H9 (cell line): ENCODE measurements at regions not wholly inside any gene's neighbourhood (a gene's known extent, or its start where the extent isn't known, plus 50 kb on each side); places are given as distances from the start of the nearest gene placed in this dataset.

Experiments
- DNase-seq: peaks from one replicate; pipeline ENCODE4 v3.0.0-alpha.2; 2017
- H2AFZ ChIP-seq: one replicate; pipeline ENCODE4 v1.6.1; 2013; ENCODE audit warnings: mild to moderate bottlenecking, low read length, control low read depth, moderate library complexity
- H2AK5ac ChIP-seq: 2 replicates; pipeline ENCODE4 v1.6.1; 2013; ENCODE audit warnings: low read length, control low read depth, mixed read lengths; ENCODE audit not compliant: insufficient read length
- H2BK120ac ChIP-seq: one replicate; pipeline ENCODE4 v1.6.1; 2013; ENCODE audit warnings: low read depth, mild to moderate bottlenecking, low read length, control low read depth, inconsistent platforms; ENCODE audit not compliant: poor library complexity, severe bottlenecking
- H2BK12ac ChIP-seq: 2 replicates; pipeline ENCODE4 v1.6.1; 2013; ENCODE audit warnings: low read length, control low read depth, mixed read lengths, low read depth; ENCODE audit not compliant: insufficient read length
- H2BK15ac ChIP-seq: 2 replicates; pipeline ENCODE4 v1.6.1; 2013; ENCODE audit warnings: low read depth, low read length, control low read depth
- H2BK20ac ChIP-seq: one replicate; pipeline ENCODE4 v1.6.1; 2013; ENCODE audit warnings: low read depth, mild to moderate bottlenecking, low read length, control low read depth, inconsistent platforms; ENCODE audit not compliant: poor library complexity, severe bottlenecking
- H2BK5ac ChIP-seq: 2 replicates; pipeline ENCODE4 v1.6.1; 2013; ENCODE audit warnings: low read length, control low read depth, mixed read lengths; ENCODE audit not compliant: insufficient read length
- H3K14ac ChIP-seq: 2 replicates; pipeline ENCODE4 v1.6.1; 2013; ENCODE audit warnings: low read length, control low read depth; ENCODE audit not compliant: insufficient read depth
- H3K18ac ChIP-seq: 2 replicates; pipeline ENCODE4 v1.6.1; 2013; ENCODE audit warnings: low read depth, mild to moderate bottlenecking, mixed read lengths, low read length, control low read depth; ENCODE audit not compliant: insufficient read length
- H3K23ac ChIP-seq: 2 replicates; pipeline ENCODE4 v1.6.1; 2013; ENCODE audit warnings: low read length, control low read depth, mixed read lengths, low read depth; ENCODE audit not compliant: insufficient read length
- H3K23me2 ChIP-seq: 2 replicates; pipeline ENCODE4 v1.6.1; 2013; ENCODE audit warnings: low read depth, mild to moderate bottlenecking, mixed read lengths, low read length, control low read depth; ENCODE audit not compliant: insufficient read length, poor library complexity, severe bottlenecking
- H3K27ac ChIP-seq: 2 replicates; pipeline ENCODE4 v1.5.1; 2013; ENCODE audit warnings: low read length, control low read depth, mixed read lengths, low read depth; ENCODE audit not compliant: insufficient read length
- H3K27me3 ChIP-seq: 2 replicates; pipeline ENCODE4 v1.6.1; 2013; ENCODE audit warnings: low read length, control low read depth, inconsistent platforms; ENCODE audit not compliant: insufficient read depth
- H3K4ac ChIP-seq: 2 replicates; pipeline ENCODE4 v1.6.1; 2013; ENCODE audit warnings: low read depth, mild to moderate bottlenecking, control low read depth, inconsistent platforms, low read length, moderate library complexity
- H3K4me1 ChIP-seq: 2 replicates; pipeline ENCODE4 v1.6.1; 2013; ENCODE audit warnings: low read length, control low read depth, inconsistent platforms; ENCODE audit not compliant: insufficient read depth
- H3K4me2 ChIP-seq: 2 replicates; pipeline ENCODE4 v1.6.1; 2013; ENCODE audit warnings: low read length, control low read depth, mixed read lengths; ENCODE audit not compliant: insufficient read length, insufficient read depth
- H3K56ac ChIP-seq: 2 replicates; pipeline ENCODE4 v1.6.1; 2013; ENCODE audit warnings: low read depth, mild to moderate bottlenecking, mixed read lengths, low read length, control low read depth; ENCODE audit not compliant: insufficient read length
- H3K79me1 ChIP-seq: 2 replicates; pipeline ENCODE4 v1.6.1; 2013; ENCODE audit warnings: low read depth, mild to moderate bottlenecking, moderate library complexity, low read length, control low read depth, inconsistent platforms; ENCODE audit not compliant: insufficient read depth, poor library complexity, severe bottlenecking
- H3K79me2 ChIP-seq: 2 replicates; pipeline ENCODE4 v1.6.1; 2013; ENCODE audit warnings: low read length, control low read depth, inconsistent platforms; ENCODE audit not compliant: insufficient read depth
- H3K9ac ChIP-seq: 2 replicates; pipeline ENCODE4 v1.6.1; 2013; ENCODE audit warnings: low read length, control low read depth, mixed read lengths; ENCODE audit not compliant: insufficient read length; ENCODE audit errors: extremely low read depth
- H3K9me3 ChIP-seq: one replicate; pipeline ENCODE4 v1.6.1; 2013; ENCODE audit warnings: low read depth, low read length, inconsistent platforms; ENCODE audit not compliant: control insufficient read depth
- H3T11ph ChIP-seq: one replicate; pipeline ENCODE4 v1.6.1; 2013; ENCODE audit warnings: mild to moderate bottlenecking, low read length, control low read depth, inconsistent platforms
- H4K20me1 ChIP-seq: one replicate; pipeline ENCODE4 v1.6.1; 2013; ENCODE audit not compliant: control insufficient read depth, insufficient read length, insufficient read depth
- H4K5ac ChIP-seq: 2 replicates; pipeline ENCODE4 v1.6.1; 2013; ENCODE audit warnings: low read depth, mild to moderate bottlenecking, mixed read lengths, low read length, control low read depth; ENCODE audit not compliant: insufficient read length
- H4K8ac ChIP-seq: replicated peaks from 2 replicates; pipeline ENCODE4 v1.6.1; 2013; ENCODE audit warnings: low read length, control low read depth, mixed read lengths, low read depth; ENCODE audit not compliant: insufficient read length
- H4K91ac ChIP-seq: 2 replicates; pipeline ENCODE4 v1.6.1; 2013; ENCODE audit warnings: low read depth, mild to moderate bottlenecking, moderate library complexity, mixed read lengths, low read length, control low read depth; ENCODE audit not compliant: insufficient read length
- H3K27ac Mint-ChIP-seq, 3 experiments: 2 replicates in 2 of 3; 3 replicates in 1 of 3; pipeline ENCODE4 v1.8.0; 2020 to 2021; ENCODE audit warnings: mixed read lengths in 3 of 3, mild to moderate bottlenecking in 1 of 3, moderate library complexity in 1 of 3
- H3K27me3 Mint-ChIP-seq: 2 replicates; pipeline ENCODE4 v1.8.0; 2021; ENCODE audit warnings: low read depth, mild to moderate bottlenecking, moderate library complexity, mixed read lengths
- H3K36me3 Mint-ChIP-seq, 3 experiments: 2 replicates in 2 of 3; 3 replicates in 1 of 3; pipeline ENCODE4 v1.8.0; 2020 to 2021; ENCODE audit warnings: low read depth in 3 of 3, mixed read lengths in 3 of 3; ENCODE audit not compliant: insufficient read depth in 1 of 3
- H3K4me1 Mint-ChIP-seq, 2 experiments: 2 replicates each; pipeline ENCODE4 v1.8.0; 2020; ENCODE audit warnings: mixed read lengths in 2 of 2
- H3K4me3 Mint-ChIP-seq, 2 experiments: 2 replicates in 1 of 2; 3 replicates in 1 of 2; pipeline ENCODE4 v1.8.0; 2020 to 2021; ENCODE audit warnings: mild to moderate bottlenecking in 2 of 2, mixed read lengths in 2 of 2, moderate library complexity in 1 of 2
- H3K9me3 Mint-ChIP-seq, 2 experiments: 2 replicates in 1 of 2; 3 replicates in 1 of 2; pipeline ENCODE4 v1.8.0; 2020; ENCODE audit warnings: mild to moderate bottlenecking in 2 of 2, mixed read lengths in 2 of 2, moderate library complexity in 1 of 2
- CTCF ChIP-seq: fragments of 200-600 bp; sonication (generic); conservative IDR thresholded peaks from 3 replicates; pipeline ENCODE4 v1.8.0; 2021; ENCODE audit warnings: antibody characterized with exemption, mild to moderate bottlenecking
- WGBS: extraction: QIAGEN DNeasy Blood & Tissue Kit; methylation state at CpG from one replicate; pipeline ENCODE4 v1.1.7; 2013; ENCODE audit warnings: missing lambda C conversion rate, low lambda C conversion rate, mixed read lengths; ENCODE audit not compliant: insufficient read length; ENCODE audit errors: extremely low coverage; 5-methylcytosine and 5-hydroxymethylcytosine counted together

- Histone ChIP-seq H2BK15ac (no peak overlapping the region), H4K5ac (no peak overlapping the region), H2AFZ (no peak overlapping the region), H2BK20ac (no peak overlapping the region), H3K56ac (no peak overlapping the region), H3K14ac (no peak overlapping the region), H2BK5ac (no peak overlapping the region), H3K9me3 (no peaks in the 10 kb centered on the region), H2BK12ac (no peak overlapping the region), H4K8ac (no peak overlapping the region), H4K91ac (no peak overlapping the region), H3K79me1 (no peaks in the 10 kb centered on the region), H3K27ac (no peak overlapping the region), H3K18ac (no peak overlapping the region), H3K23ac (no peak overlapping the region), H3K27me3 (no peaks in the 10 kb centered on the region), H3K23me2 (no peaks in the 10 kb centered on the region), H3K4me2 (no peak overlapping the region), H2AK5ac (no peak overlapping the region), H2BK120ac (no peak overlapping the region), H3K79me2 (no peaks in the 10 kb centered on the region), H4K20me1 (no peaks in the 10 kb centered on the region), H3K9ac (no peak overlapping the region), H3T11ph (no peak overlapping the region), H3K4me1 (peaks cover 1% of the 10 kb centered on the region; the same call in 1 of the 2 replicates), H3K4ac (no peak overlapping the region)
- H3K36me3 Mint-ChIP-seq, result no peaks in the 10 kb centered on the region
- H3K27ac Mint-ChIP-seq, result no peak overlapping the region
- no peak for DNase-seq
- WGBS, result no CpG with 5 or more reads among the region's 7 CpGs
- H3K27me3 Mint-ChIP-seq, result peaks cover 29% of the 10 kb centered on the region
- no peaks in the 10 kb centered on the region for H3K9me3 Mint-ChIP-seq
- no peak for TF ChIP-seq CTCF
- H3K4me3 Mint-ChIP-seq, result no peak overlapping the region
- peaks cover 10% of the 10 kb centered on the region in 2 experiments for H3K4me1 Mint-ChIP-seq
Measured at GRCh38 chr4:140302151-140302859, 71.1 kb upstream of the SCOC start.
